Smooth muscle cell (in vitro differentiated cells): ENCODE measurements at regions not wholly inside any gene's neighbourhood (a gene's known extent, or its start where the extent isn't known, plus 50 kb on each side); places are given as distances from the start of the nearest gene placed in this dataset.

Experiments used
- DNase-seq: peaks from one replicate; lab custom pipeline; 2025; ENCODE audit not compliant: unreplicated experiment; lab: John Stamatoyannopoulos, UW
- H2AFZ ChIP-seq: fragments of 200-600 bp; sonication (generic); 2 replicates; pipeline ENCODE4 v1.6.0; 2016; ENCODE audit warnings: antibody characterized with exemption, low read depth, mild to moderate bottlenecking
- H3F3A ChIP-seq: fragments of 200-600 bp; sonication (generic); 2 replicates; pipeline ENCODE4 v1.6.0; 2017; ENCODE audit warnings: antibody characterized with exemption, low read depth
- H3K27ac ChIP-seq: fragments of 200-600 bp; sonication (generic); 2 replicates; pipeline ENCODE4 v1.5.1; 2016; ENCODE audit warnings: low read depth, mild to moderate bottlenecking
- H3K27me3 ChIP-seq: fragments of 200-600 bp; sonication (generic); 2 replicates; pipeline ENCODE4 v1.6.1; 2016; ENCODE audit warnings: low read depth, mild to moderate bottlenecking
- H3K36me3 ChIP-seq: fragments of 200-600 bp; sonication (generic); 2 replicates; pipeline ENCODE4 v1.5.1; 2016; ENCODE audit warnings: low read depth
- H3K4me1 ChIP-seq: fragments of 200-600 bp; sonication (generic); 2 replicates; pipeline ENCODE4 v1.5.1; 2016; ENCODE audit warnings: low read depth
- H3K4me2 ChIP-seq: fragments of 200-600 bp; sonication (generic); 2 replicates; pipeline ENCODE4 v1.6.0; 2016; ENCODE audit warnings: mild to moderate bottlenecking
- H3K4me3 ChIP-seq: fragments of 200-600 bp; sonication (generic); 2 replicates; pipeline ENCODE4 v1.5.1; 2016; ENCODE audit warnings: mild to moderate bottlenecking
- H3K79me2 ChIP-seq: fragments of 200-600 bp; sonication (generic); 2 replicates; pipeline ENCODE4 v1.6.0; 2016; ENCODE audit warnings: low read depth, mild to moderate bottlenecking
- H3K9ac ChIP-seq: fragments of 200-600 bp; sonication (generic); 2 replicates; pipeline ENCODE4 v1.6.0; 2016; ENCODE audit warnings: low read depth
- H3K9me3 ChIP-seq: fragments of 200-600 bp; sonication (generic); replicated peaks from 2 replicates; pipeline ENCODE4 v1.5.1; 2016; ENCODE audit warnings: low read depth
- H4K20me1 ChIP-seq: fragments of 200-600 bp; sonication (generic); 2 replicates; pipeline ENCODE4 v1.6.0; 2016; ENCODE audit warnings: low read depth
- CTCF ChIP-seq: fragments of 200-600 bp; sonication (generic); IDR thresholded peaks from 2 replicates; pipeline ENCODE4 v1.5.1; 2017; ENCODE audit warnings: borderline replicate concordance, mild to moderate bottlenecking, antibody characterized with exemption; ENCODE audit not compliant: insufficient read depth, poor library complexity, severe bottlenecking
- WGBS: methylation state at CpG from one replicate; pipeline ENCODE4 v1.1.7; 2016; ENCODE audit warnings: low lambda C conversion rate; 5-methylcytosine and 5-hydroxymethylcytosine counted together

GRCh38 chr12:111186347-111186746 lies 182.5 kb downstream of the PHETA1 start:
- no peaks in the 10 kb centered on the region for H3K4me1 ChIP-seq
- no peak for DNase-seq
- H3K36me3 ChIP-seq, result no peaks in the 10 kb centered on the region
- no peak overlapping the region for H2AFZ ChIP-seq
- TF ChIP-seq CTCF, result no peak
- H4K20me1 ChIP-seq, result no peaks in the 10 kb centered on the region
- H3K27ac ChIP-seq, result no peak overlapping the region
- 91% methylated on average over 17 of the region's 17 CpGs for WGBS
- H3K4me3 ChIP-seq, result no peak overlapping the region
- no peaks in the 10 kb centered on the region for H3F3A ChIP-seq
- H3K9ac ChIP-seq, result no peak overlapping the region
- H3K9me3 ChIP-seq, result no peaks in the 10 kb centered on the region
- peaks cover 3% of the 10 kb centered on the region for H3K27me3 ChIP-seq
- H3K79me2 ChIP-seq, result no peaks in the 10 kb centered on the region
- H3K4me2 ChIP-seq, result no peak overlapping the region

GRCh38 chr12:111185889-111186227 lies 183.0 kb downstream of the PHETA1 start:
- TF ChIP-seq CTCF, result no peak
- no peak overlapping the region for H2AFZ ChIP-seq

DNA sequence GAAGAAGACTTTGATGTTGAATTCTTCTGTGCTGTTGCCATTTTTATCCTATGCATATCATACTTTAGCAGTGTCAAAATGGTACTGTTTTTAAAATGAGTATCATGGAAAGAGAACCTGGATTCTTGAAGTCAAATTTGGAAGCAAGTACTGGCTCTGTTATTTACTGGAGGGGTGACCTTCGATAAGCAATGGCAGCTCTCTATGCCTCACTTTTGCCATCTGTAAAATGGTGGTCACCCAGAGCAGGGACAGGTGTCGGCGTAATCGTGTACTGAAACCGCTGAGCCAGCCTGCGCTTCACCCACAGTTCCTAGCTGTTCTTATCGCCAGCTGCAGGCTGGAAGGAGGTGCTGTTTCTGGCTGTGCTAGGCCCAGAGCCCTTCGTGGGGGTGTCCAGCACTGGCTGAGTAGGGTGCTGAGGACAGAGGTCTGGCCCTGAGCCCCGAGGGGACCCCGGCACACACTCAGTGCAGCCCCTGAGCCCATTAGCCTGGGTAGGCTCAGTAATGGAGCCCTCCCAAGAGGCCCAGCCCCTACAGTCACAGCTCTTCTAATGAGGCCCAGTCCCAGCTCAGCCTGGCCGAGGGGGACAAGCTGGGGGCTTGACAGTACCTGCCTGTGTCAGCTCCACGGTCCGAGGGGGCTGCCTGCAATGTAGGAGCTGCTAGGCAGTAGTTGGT lies 183.5 kb downstream of the PHETA1 start:
- TF ChIP-seq CTCF, result no peak
- Histone ChIP-seq H3K4me3 (no peak overlapping the region), H2AFZ (no peak overlapping the region), H3K27ac (no peak overlapping the region), H3K4me1 (no peaks in the 10 kb centered on the region), H3K9me3 (no peaks in the 10 kb centered on the region), H3K79me2 (no peaks in the 10 kb centered on the region), H3K27me3 (peaks cover 3% of the 10 kb centered on the region), H3K4me2 (no peak overlapping the region), H3K9ac (no peak overlapping the region), H3K36me3 (no peaks in the 10 kb centered on the region), H4K20me1 (no peaks in the 10 kb centered on the region), H3F3A (no peaks in the 10 kb centered on the region)
- 85% methylated on average over 13 of the region's 13 CpGs for WGBS
- DNase-seq, result no peak

More at GRCh38 chr12:111185889-111186227, 183.0 kb downstream of the PHETA1 start:
- peaks cover 3% of the 10 kb centered on the region for H3K27me3 ChIP-seq
- no peak overlapping the region for H3K27ac ChIP-seq
- no peaks in the 10 kb centered on the region for H3K4me1 ChIP-seq
- 94% methylated on average over 6 of the region's 6 CpGs for WGBS
- no peaks in the 10 kb centered on the region for H3F3A ChIP-seq
- H4K20me1 ChIP-seq, result no peaks in the 10 kb centered on the region
- no peaks in the 10 kb centered on the region for H3K79me2 ChIP-seq
- no peak for DNase-seq
- no peak overlapping the region for H3K4me3 ChIP-seq
- no peak overlapping the region for H3K4me2 ChIP-seq
- no peaks in the 10 kb centered on the region for H3K9me3 ChIP-seq
- H3K36me3 ChIP-seq, result no peaks in the 10 kb centered on the region
- H3K9ac ChIP-seq, result no peak overlapping the region

DNA sequence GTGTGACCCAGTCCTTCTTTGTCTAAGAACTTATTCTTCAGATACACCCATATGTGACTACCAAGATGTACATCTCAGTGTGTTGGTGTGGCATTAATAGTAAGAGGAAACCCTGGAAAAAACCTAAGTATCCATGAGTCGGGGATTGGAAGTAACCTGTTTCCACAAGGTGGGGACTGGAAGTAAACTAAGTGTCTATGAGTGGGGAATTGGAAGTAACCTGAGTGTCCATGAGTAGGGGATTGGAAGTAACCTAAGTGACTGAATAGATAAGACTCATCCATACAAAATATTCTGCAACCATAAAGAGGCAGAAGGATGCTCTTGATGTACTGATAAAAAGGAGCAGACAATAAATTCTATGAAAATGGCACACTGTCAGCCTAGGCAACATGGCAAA lies 184.7 kb downstream of the PHETA1 start:
- 96% methylated on average over 1 of the region's 1 CpG for WGBS
- TF ChIP-seq CTCF, result no peak
- no peak for DNase-seq

More for the DNA sequence above, 184.7 kb downstream of the PHETA1 start:
- Histone ChIP-seq H3K9ac (no peak overlapping the region), H3K36me3 (no peaks in the 10 kb centered on the region), H3K4me2 (no peak overlapping the region), H3K27ac (no peak overlapping the region), H4K20me1 (no peaks in the 10 kb centered on the region), H3K4me3 (no peak overlapping the region), H3K27me3 (no peaks in the 10 kb centered on the region), H2AFZ (no peak overlapping the region), H3F3A (no peaks in the 10 kb centered on the region), H3K4me1 (no peaks in the 10 kb centered on the region), H3K79me2 (no peaks in the 10 kb centered on the region), H3K9me3 (no peaks in the 10 kb centered on the region)
